Mucosa of rectum (tissue), 2 donors: ENCODE measurements at regions not wholly inside any gene's neighbourhood (a gene's known extent, or its start where the extent isn't known, plus 50 kb on each side); places are given as distances from the start of the nearest gene placed in this dataset.

Experiments
- H3K27ac ChIP-seq, 2 donors: one replicate each; pipeline ENCODE4 v1.7.0; 2013; ENCODE audit warnings: inconsistent platforms in 2 of 2, low read depth in 2 of 2, low read length in 2 of 2
- H3K27me3 ChIP-seq, 2 donors: one replicate each; pipeline ENCODE4 v1.7.0; 2013; ENCODE audit warnings: low read length in 2 of 2; ENCODE audit not compliant: control insufficient read depth in 2 of 2, insufficient read depth in 2 of 2
- H3K36me3 ChIP-seq, 2 donors: one replicate each; pipeline ENCODE4 v1.7.0; 2013; ENCODE audit warnings: low read length in 2 of 2; ENCODE audit not compliant: control insufficient read depth in 2 of 2, insufficient read depth in 2 of 2
- H3K4me1 ChIP-seq, 2 donors: one replicate each; pipeline ENCODE4 v1.7.0; 2013; ENCODE audit warnings: low read length in 2 of 2, mild to moderate bottlenecking in 1 of 2; ENCODE audit not compliant: control insufficient read depth in 2 of 2, insufficient read depth in 2 of 2
- H3K4me3 ChIP-seq, 2 donors: one replicate each; pipeline ENCODE4 v1.7.0; 2013; ENCODE audit warnings: low read length in 2 of 2
- H3K9ac ChIP-seq, 2 donors: one replicate each; pipeline ENCODE4 v1.7.0; 2013; ENCODE audit warnings: low read length in 2 of 2, low read depth in 1 of 2, mild to moderate bottlenecking in 1 of 2
- H3K9me3 ChIP-seq, 2 donors: one replicate each; pipeline ENCODE4 v1.7.0; 2013; ENCODE audit warnings: low read length in 2 of 2; ENCODE audit not compliant: control insufficient read depth in 2 of 2
- donor health status: healthy.
- donor health status: Normal muscosa, but diverticular disease.

DNA sequence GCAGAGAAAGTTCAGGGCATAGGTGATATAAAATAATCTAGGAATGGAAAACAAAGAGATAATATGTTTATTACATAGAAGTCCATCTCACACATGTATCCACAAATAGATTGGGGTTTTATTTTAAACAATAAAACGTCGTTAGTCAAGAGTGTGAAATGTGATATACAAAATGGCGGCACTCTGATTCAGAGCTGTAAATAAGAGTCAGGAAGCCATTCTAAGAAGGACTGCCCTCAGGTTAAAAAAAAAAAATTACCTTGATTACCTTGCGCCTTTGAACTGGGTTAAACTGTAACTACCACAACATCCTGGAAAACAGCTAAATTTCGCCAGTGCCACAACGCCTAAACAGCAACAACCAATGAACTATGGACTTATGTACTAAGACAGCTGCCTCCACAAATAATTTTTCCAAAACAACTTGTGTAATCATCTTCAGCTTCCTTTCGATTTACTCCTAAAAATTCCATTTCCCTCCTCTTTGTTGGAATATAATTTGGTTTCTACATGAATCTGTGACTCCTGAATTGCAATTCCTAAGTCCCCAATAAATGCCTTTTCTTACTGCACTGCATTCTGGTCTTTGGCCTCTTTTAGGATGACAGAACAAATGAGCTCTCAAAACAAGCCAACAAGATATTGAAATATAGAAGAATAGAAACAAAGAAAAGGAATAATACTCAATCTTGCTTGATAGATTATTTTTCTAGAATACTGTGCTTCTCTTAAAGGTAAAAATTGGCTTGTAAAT, 1019.5 kb upstream of the MAP3K7 start:
- no peaks in the 10 kb centered on the region for H3K27me3 ChIP-seq
- no peak overlapping the region for H3K4me3 ChIP-seq
- no peak overlapping the region for H3K9ac ChIP-seq
- H3K9me3 ChIP-seq: no peaks in the 10 kb centered on the region
- no peaks in the 10 kb centered on the region for H3K4me1 ChIP-seq
- H3K36me3 ChIP-seq: no peaks in the 10 kb centered on the region
- H3K27ac ChIP-seq: no peak overlapping the region

DNA sequence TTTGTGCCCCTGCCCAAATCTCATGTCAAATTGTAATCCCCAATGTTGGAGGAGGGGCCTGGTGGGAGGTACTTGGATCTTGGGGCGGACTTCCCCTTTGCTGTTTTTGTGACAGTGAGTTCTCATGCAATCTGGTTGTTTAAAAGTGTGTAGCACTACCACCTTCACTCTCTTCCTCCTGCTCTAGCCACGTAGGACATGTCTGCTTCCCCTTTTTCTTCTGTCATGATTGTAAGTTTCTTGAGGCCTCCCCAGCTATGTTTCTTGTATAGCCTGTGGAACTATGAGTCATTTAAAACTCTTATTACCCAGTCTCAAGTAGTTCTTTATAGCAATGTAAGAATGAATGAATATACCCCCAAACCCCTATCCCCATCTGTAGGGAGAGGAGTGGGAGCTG, 1013.7 kb upstream of the MAP3K7 start:
- no peaks in the 10 kb centered on the region for H3K36me3 ChIP-seq
- no peak overlapping the region for H3K4me3 ChIP-seq
- H3K9ac ChIP-seq: no peak overlapping the region
- H3K27ac ChIP-seq: no peak overlapping the region
- H3K4me1 ChIP-seq: no peaks in the 10 kb centered on the region
- no peaks in the 10 kb centered on the region for H3K27me3 ChIP-seq
- no peaks in the 10 kb centered on the region for H3K9me3 ChIP-seq

DNA sequence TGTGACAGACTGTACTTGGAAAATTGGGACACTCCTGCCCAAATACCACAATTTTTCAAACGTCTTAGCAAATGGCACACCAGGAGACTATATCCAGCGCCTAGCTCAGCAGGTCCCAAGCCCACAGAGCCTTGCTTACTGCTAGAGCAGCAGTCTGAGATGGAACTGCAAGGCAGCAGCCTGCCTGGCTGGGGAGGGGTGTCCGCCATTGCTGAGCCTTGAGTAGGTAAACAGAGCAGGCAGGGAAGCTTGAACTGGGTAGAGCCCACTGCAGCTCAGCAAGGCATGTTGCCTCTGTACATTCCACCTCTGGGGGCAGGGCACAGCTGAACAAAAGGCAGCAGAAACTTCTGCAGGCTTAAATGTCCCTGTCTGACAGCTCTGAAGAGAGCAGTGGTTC, 1003.3 kb upstream of the MAP3K7 start:
- Histone ChIP-seq H3K4me1 (no peaks in the 10 kb centered on the region), H3K4me3 (no peak overlapping the region), H3K9ac (no peak overlapping the region), H3K27ac (no peak overlapping the region), H3K9me3 (no peaks in the 10 kb centered on the region), H3K27me3 (no peaks in the 10 kb centered on the region), H3K36me3 (no peaks in the 10 kb centered on the region)

DNA sequence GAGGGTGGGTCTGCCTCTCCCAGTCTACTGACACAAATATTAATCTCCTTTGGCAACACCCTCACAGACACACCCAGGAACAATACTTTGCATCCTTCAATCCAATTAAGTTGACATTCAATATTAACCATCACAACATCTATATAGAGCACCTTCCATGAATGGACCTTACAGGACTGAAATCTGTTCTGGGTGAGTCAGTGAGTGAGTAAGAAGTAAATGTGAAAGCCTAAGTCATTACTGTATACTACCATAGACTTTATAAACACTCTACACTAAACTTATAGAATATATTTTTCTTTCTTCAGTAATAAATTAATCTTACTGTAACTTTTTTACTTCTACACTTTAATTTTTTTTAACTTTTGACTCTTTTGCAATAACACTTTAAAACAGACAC, 993.8 kb upstream of the MAP3K7 start:
- Histone ChIP-seq H3K27ac (no peak overlapping the region), H3K9ac (no peak overlapping the region), H3K4me3 (no peak overlapping the region), H3K36me3 (no peaks in the 10 kb centered on the region), H3K27me3 (no peaks in the 10 kb centered on the region), H3K9me3 (no peaks in the 10 kb centered on the region), H3K4me1 (no peaks in the 10 kb centered on the region)

DNA sequence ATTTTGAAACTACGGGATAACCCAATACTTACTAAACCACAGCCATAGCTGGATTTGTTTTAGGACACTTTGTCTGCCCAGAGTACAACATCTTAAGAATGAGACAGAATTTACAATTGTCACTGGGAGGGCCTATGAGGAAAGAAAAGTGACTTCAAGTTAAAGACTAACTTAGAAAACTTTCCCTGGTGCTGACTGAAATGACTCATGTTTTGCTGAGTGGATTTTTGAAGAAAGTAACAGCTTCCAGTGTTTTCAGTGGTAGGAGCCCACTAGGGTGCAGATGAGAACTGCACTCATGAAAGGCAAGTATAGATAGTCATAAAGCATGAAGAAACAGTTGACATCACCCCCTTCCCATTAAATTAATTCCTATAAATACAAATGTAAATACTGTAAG, 988.2 kb upstream of the MAP3K7 start:
- H3K9me3 ChIP-seq: no peaks in the 10 kb centered on the region

DNA sequence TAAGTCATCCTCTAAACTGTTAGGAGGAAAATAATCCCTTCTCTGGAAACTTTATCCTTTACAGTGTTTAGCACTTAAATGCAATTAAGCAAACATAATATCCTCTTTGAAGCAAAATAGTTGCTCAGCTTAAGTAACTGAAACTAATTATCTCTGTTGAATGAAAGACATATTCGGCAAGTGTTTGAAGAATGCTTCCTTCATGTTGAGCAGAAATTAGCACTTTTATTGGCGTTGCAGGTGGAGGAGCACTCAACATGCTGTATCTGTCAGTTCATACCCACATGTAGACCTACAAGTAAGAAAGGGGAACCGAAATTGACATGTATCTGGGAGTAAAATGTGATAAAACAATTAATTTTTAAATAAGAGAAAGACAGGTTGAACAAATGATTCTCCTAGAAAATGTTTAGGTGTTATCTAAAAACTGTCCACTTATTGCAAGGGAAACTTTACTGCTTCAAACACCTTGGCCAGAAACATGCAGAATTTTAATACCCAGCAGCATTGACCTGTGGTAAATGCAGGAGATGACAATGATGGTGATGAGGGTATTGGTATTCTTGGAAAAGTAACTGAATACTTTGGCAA, 987.0 kb upstream of the MAP3K7 start:
- Histone ChIP-seq H3K4me1 (no peaks in the 10 kb centered on the region), H3K27me3 (no peaks in the 10 kb centered on the region), H3K9ac (no peak overlapping the region), H3K36me3 (no peaks in the 10 kb centered on the region), H3K9me3 (no peaks in the 10 kb centered on the region), H3K27ac (no peak overlapping the region), H3K4me3 (no peak overlapping the region)

More for the DNA sequence above, 988.2 kb upstream of the MAP3K7 start:
- no peaks in the 10 kb centered on the region for H3K4me1 ChIP-seq
- no peaks in the 10 kb centered on the region for H3K36me3 ChIP-seq
- H3K27ac ChIP-seq: no peak overlapping the region
- no peaks in the 10 kb centered on the region for H3K27me3 ChIP-seq
- no peak overlapping the region for H3K9ac ChIP-seq
- no peak overlapping the region for H3K4me3 ChIP-seq

DNA sequence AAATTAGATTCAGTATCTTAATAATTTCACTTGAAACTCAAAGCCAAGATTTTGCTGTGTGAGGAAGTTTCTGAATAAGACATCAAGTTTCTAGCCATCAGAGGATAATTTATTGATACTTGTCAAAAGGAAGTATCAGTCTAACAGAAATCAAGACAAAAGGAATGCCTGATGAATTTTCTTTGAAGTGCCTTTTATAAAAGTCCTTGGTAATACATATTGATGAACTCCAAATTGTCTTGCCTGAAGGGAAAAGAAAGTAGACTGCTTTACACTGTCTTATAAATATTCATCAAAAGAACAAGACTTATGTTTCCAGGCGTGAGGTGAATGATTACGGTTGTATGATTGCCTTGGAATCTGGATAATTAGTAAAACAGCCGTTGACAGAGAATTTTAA, 986.0 kb upstream of the MAP3K7 start:
- Histone ChIP-seq H3K27ac (no peak overlapping the region), H3K9me3 (no peaks in the 10 kb centered on the region), H3K36me3 (no peaks in the 10 kb centered on the region)

DNA sequence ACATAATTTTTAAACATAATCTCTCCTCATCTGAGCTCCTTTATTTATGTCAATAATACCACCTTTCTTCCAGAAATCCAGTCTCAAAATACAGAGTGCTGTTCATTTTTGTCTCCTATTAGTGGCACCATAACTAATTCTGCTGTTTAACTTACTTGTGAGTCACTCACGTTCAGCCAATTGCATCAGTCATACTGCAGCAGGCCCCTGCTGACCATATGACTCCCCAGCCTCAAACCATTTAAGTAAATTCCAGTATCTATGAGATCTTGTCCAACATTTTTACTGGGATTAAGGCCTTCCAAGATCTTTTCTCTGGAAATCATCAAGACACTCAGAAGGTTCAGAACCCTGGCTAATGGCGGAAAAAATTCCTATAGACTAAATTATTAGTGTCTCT, 982.2 kb upstream of the MAP3K7 start:
- H3K4me3 ChIP-seq: no peak overlapping the region
- H3K27ac ChIP-seq: no peak overlapping the region
- H3K9ac ChIP-seq: no peak overlapping the region
- H3K4me1 ChIP-seq: no peaks in the 10 kb centered on the region
- H3K36me3 ChIP-seq: no peaks in the 10 kb centered on the region
- H3K9me3 ChIP-seq: no peaks in the 10 kb centered on the region
- H3K27me3 ChIP-seq: no peaks in the 10 kb centered on the region

More for the DNA sequence above, 986.0 kb upstream of the MAP3K7 start:
- Histone ChIP-seq H3K27me3 (no peaks in the 10 kb centered on the region), H3K9ac (no peak overlapping the region), H3K4me3 (no peak overlapping the region), H3K4me1 (no peaks in the 10 kb centered on the region)

DNA sequence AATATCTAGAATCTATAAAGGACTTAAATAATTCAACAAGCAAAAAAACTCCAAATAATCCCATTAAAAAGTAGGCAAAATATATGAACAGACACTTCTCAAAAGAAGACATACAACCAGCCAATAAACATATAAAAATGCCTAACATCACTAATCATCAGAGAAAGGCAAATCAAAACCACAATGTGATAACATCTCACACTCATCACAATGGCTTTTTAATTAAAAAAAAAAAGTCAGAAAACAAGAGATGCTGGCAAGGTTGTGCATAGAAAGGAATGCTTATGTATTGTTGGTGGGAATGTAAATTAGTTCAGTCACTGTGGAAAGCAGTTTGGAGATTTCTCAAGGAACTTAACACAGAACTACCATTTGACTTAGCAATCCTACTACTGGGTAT, 979.6 kb upstream of the MAP3K7 start:
- no peak overlapping the region for H3K4me3 ChIP-seq
- H3K36me3 ChIP-seq: no peaks in the 10 kb centered on the region
- no peak overlapping the region for H3K27ac ChIP-seq
- H3K4me1 ChIP-seq: no peaks in the 10 kb centered on the region
- no peaks in the 10 kb centered on the region for H3K27me3 ChIP-seq
- H3K9me3 ChIP-seq: no peaks in the 10 kb centered on the region
- no peak overlapping the region for H3K9ac ChIP-seq

DNA sequence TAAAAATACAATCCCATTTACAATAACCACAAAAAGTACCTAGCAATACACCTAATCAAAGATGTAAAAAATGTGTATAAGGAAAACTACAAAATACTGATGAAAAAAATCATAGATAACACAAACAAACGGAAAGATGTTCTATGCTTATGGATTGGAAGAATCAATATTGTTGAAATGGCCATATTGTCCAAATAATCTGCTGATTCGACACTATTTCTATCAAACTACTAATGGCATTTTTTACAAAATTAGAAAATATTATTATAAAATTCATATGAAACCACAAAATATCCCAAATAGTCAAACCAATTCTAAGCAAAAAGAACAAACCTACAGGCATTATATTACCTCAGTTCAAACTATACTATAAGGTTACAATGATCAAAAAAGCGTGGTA, 978.3 kb upstream of the MAP3K7 start:
- Histone ChIP-seq H3K9me3 (no peaks in the 10 kb centered on the region), H3K9ac (no peak overlapping the region), H3K4me3 (no peak overlapping the region), H3K36me3 (no peaks in the 10 kb centered on the region), H3K4me1 (no peaks in the 10 kb centered on the region), H3K27me3 (no peaks in the 10 kb centered on the region), H3K27ac (no peak overlapping the region)
